HepG2 (cell line): ENCODE measurements at regions not wholly inside any gene's neighbourhood (a gene's known extent, or its start where the extent isn't known, plus 50 kb on each side); places are given as distances from the start of the nearest gene placed in this dataset.

ENCODE experiments used
- ATAC-seq: fragments of 200-7000 bp; cut with Tn5 transposase; 3 replicates; pipeline ENCODE4 v1.9.1; 2020; ENCODE audit warnings: mild to moderate bottlenecking, moderate library complexity
- BruUV-seq: library from RNA; stranded (reverse); fragments of 400-500 nt; replicated peaks from 2 replicates; lab custom pipeline; 2021; lab: Mats Ljungman, UMichigan
- CTCF ChIA-PET: fragments of 300-600 bp; formaldehyde crosslinking; extraction: SDS; loops from one replicate; lab custom pipeline; 2021; ENCODE audit warnings: low total read pairs, inconsistent platforms, low intra/inter-chr PET ratio; lab: Yijun Ruan, JAX
- POLR2A ChIA-PET: fragments of 350-600 bp; sonication (Branson Sonifier 250); formaldehyde crosslinking; loops from one replicate; lab custom pipeline; 2020; ENCODE audit warnings: antibody characterized with exemption, inconsistent platforms; lab: Yijun Ruan, JAX
- DNase-seq: peaks from one replicate; pipeline ENCODE4 v3.0.0-alpha.2; 2015; ENCODE audit warnings: low spot score
- FAIRE-seq: peaks from 3 replicates; lab custom pipeline; 2011; peaks lifted over from hg19 to GRCh38; lab: Jason Lieb, UNC
- H2AFZ ChIP-seq: one replicate; pipeline ENCODE4 v1.6.1; 2011; ENCODE audit warnings: low read length, inconsistent platforms
- H3K27ac ChIP-seq: fragments of 300-600 bp; 3 replicates; pipeline ENCODE4 v1.8.0; 2011; ENCODE audit warnings: mixed run types, mild to moderate bottlenecking, mixed read lengths, low read length, inconsistent platforms; ENCODE audit not compliant: insufficient read depth; ENCODE audit errors: extremely low read length
- H3K27me3 ChIP-seq, 2 experiments: fragments of 200-600 bp in 1 of 2; 2 replicates in 1 of 2; 3 replicates in 1 of 2; pipeline versions ENCODE4 v1.6.0 to v1.8.0; 2011; ENCODE audit warnings: low read length in 2 of 2, mild to moderate bottlenecking in 2 of 2, moderate library complexity in 2 of 2, inconsistent platforms in 1 of 2; ENCODE audit not compliant: insufficient read depth in 2 of 2, control insufficient read depth in 1 of 2
- H3K36me3 ChIP-seq, 2 experiments: fragments of 200-600 bp in 1 of 2; replicated peaks in 1 of 2; 2 replicates in 1 of 2; 3 replicates in 1 of 2; pipeline versions ENCODE4 v1.5.1 to v1.8.0; 2011; ENCODE audit warnings: low read length in 2 of 2, inconsistent platforms in 1 of 2; ENCODE audit not compliant: insufficient read depth in 2 of 2, control insufficient read depth in 1 of 2
- H3K4me1 ChIP-seq: 2 replicates; pipeline ENCODE4 v1.5.1; 2012; ENCODE audit warnings: low read length, inconsistent platforms; ENCODE audit not compliant: insufficient read depth
- H3K4me2 ChIP-seq: 2 replicates; pipeline ENCODE4 v1.6.0; 2011; ENCODE audit warnings: low read depth, low read length, inconsistent platforms
- H3K4me3 ChIP-seq, 3 experiments: fragments of 200-600 bp in 1 of 3; sonication (generic), shearing (Covaris generic) in 1 of 3; replicated peaks in 1 of 3; 2 replicates each; pipeline ENCODE4 v1.5.1; 2011 to 2016; ENCODE audit warnings: low read length in 3 of 3, inconsistent platforms in 2 of 3, low read depth in 2 of 3, mild to moderate bottlenecking in 2 of 3, control low read depth in 1 of 3, mixed read lengths in 1 of 3; ENCODE audit not compliant: insufficient read depth in 1 of 3
- H3K79me2 ChIP-seq: one replicate; pipeline ENCODE4 v1.6.1; 2011; ENCODE audit warnings: low read length, inconsistent platforms; ENCODE audit not compliant: insufficient read depth
- H3K9ac ChIP-seq: 2 replicates; pipeline ENCODE4 v1.6.0; 2011; ENCODE audit warnings: mild to moderate bottlenecking, low read depth, low read length, inconsistent platforms; ENCODE audit not compliant: insufficient read depth
- H3K9me3 ChIP-seq: 2 replicates; pipeline ENCODE4 v1.5.1; 2012; ENCODE audit warnings: mild to moderate bottlenecking, low read length
- H4K20me1 ChIP-seq: 2 replicates; pipeline ENCODE4 v1.6.0; 2011; ENCODE audit warnings: inconsistent platforms, mild to moderate bottlenecking, low read length, moderate library complexity; ENCODE audit not compliant: insufficient read depth
- RNF2 ChIP-seq: fragments of 450-650 bp; conservative IDR thresholded peaks from 2 replicates; pipeline ENCODE4 v1.6.1; 2016; ENCODE audit warnings: low read depth
- WGBS: methylation state at CpG from one replicate; pipeline ENCODE4 v1.1.6; 2017; ENCODE audit warnings: low lambda C conversion rate; 5-methylcytosine and 5-hydroxymethylcytosine counted together
- in situ Hi-C: cut with HindIII; loops from 2 replicates; pipeline ENCODE4 v1.10.0; 2017; ENCODE audit warnings: low pct_unique_long_range_greater_than_20kb; ENCODE audit not compliant: extremely low pct_ligation_motif_present
- intact Hi-C: fragments of 100-400 bp; cut with micrococcal nuclease; formaldehyde crosslinking; loops from one replicate; pipeline ENCODE4 v1.10.0; 2022; ENCODE audit not compliant: unreplicated experiment
- TF ChIP-seq, protein P1 (sequence below): fragments of 450-650 bp; IDR thresholded peaks from 2 replicates; pipeline ENCODE4 v1.6.1; 2017; ENCODE audit warnings: mild to moderate bottlenecking
- TF ChIP-seq, protein P2 (sequence below): IDR thresholded peaks from 2 replicates; pipeline ENCODE4 v1.6.1; 2016; ENCODE audit warnings: control low read depth

DNA sequence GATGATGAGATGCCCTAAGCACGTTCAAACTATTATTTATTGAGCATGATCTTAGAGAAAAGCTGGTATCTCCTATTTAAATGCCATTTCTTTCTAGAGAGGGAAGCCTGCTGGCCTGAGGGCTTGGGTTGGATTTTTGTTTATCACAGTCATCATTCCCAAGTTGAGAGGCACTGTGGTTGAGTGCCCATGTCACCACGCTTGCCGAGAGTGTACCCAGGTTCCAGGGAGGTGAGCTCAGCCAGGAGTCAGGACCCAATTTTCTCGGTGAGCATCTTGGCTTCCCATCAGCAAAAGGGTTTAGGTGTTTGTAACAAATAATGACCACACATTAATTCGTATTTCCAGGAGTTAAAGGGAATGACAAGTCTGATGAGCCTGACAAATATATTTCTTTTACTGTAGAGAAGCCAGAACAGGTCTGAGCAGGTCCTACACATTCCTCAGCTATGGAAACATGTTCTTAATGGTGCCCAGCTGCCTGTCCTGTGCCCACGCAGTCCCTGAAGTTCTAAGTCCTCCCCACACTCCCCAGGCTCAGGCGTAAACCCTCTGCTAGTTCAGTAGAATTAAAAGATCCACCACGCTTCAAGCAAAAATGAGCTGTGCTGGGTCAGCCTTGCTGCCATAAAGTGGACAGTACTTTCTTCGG, 258.9 kb upstream of the IRX2 start (continued):
- TF ChIP-seq, protein P1, sequence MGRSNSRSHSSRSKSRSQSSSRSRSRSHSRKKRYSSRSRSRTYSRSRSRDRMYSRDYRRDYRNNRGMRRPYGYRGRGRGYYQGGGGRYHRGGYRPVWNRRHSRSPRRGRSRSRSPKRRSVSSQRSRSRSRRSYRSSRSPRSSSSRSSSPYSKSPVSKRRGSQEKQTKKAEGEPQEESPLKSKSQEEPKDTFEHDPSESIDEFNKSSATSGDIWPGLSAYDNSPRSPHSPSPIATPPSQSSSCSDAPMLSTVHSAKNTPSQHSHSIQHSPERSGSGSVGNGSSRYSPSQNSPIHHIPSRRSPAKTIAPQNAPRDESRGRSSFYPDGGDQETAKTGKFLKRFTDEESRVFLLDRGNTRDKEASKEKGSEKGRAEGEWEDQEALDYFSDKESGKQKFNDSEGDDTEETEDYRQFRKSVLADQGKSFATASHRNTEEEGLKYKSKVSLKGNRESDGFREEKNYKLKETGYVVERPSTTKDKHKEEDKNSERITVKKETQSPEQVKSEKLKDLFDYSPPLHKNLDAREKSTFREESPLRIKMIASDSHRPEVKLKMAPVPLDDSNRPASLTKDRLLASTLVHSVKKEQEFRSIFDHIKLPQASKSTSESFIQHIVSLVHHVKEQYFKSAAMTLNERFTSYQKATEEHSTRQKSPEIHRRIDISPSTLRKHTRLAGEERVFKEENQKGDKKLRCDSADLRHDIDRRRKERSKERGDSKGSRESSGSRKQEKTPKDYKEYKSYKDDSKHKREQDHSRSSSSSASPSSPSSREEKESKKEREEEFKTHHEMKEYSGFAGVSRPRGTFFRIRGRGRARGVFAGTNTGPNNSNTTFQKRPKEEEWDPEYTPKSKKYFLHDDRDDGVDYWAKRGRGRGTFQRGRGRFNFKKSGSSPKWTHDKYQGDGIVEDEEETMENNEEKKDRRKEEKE, result no peak

DNA sequence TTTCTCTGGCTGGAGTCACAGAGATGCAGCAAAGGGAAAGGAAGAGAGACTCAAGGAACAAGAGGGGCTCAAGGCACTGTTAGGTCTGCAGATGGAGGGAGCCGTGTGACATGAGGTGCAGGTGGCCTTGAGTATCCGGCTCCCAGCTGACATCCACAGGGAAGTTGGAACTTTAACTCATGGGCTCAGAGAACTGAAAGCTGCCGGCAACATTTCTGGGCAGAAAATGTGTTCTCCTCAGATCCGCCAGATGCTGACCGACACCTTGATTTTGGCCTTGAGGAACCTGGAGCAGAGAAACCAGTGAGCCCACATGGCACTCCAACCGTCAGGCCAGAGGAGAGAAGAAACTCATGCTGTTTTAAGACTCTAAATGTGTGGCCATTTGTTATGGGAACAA, 258.1 kb upstream of the IRX2 start:
- Histone ChIP-seq H3K9ac (no peak overlapping the region), H3K36me3 (no peaks in the 10 kb centered on the region), H4K20me1 (no peaks in the 10 kb centered on the region), H3K27ac (no peak overlapping the region), H3K9me3 (no peaks in the 10 kb centered on the region), H3K4me3 (no peak overlapping the region), H3K27me3 (peaks cover 0 to 5% of the 10 kb centered on the region in 2 experiments; a peak in 1 of 5 replicates), H3K79me2 (no peaks in the 10 kb centered on the region), H2AFZ (no peak overlapping the region), H3K4me2 (no peak overlapping the region), H3K4me1 (no peaks in the 10 kb centered on the region)
- no peak for TF ChIP-seq RNF2
- TF ChIP-seq, protein P2, sequence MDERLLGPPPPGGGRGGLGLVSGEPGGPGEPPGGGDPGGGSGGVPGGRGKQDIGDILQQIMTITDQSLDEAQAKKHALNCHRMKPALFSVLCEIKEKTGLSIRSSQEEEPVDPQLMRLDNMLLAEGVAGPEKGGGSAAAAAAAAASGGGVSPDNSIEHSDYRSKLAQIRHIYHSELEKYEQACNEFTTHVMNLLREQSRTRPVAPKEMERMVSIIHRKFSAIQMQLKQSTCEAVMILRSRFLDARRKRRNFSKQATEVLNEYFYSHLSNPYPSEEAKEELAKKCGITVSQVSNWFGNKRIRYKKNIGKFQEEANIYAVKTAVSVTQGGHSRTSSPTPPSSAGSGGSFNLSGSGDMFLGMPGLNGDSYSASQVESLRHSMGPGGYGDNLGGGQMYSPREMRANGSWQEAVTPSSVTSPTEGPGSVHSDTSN (CRISPR knock-in tag), result no peak
- WGBS, result 7% methylated on average over 2 of the region's 6 CpGs
- in situ Hi-C loops, result no loop called here
- DNase-seq (no peak), FAIRE-seq (no peak), ATAC-seq (no peak)
- no TSS peak for BruUV-seq
- POLR2A ChIA-PET, result no interaction called here
- CTCF ChIA-PET, result no interaction called here
- intact Hi-C loops, result no loop called here
